Stimulated activated CD4-positive, alpha-beta T cell treated with anti-CD3 and anti-CD28 coated beads, Interleukin-4, amount 100 ng/mL, for 1 hour (primary cell): ENCODE measurements at regions not wholly inside any gene's neighbourhood (a gene's known extent, or its start where the extent isn't known, plus 50 kb on each side); places are given as distances from the start of the nearest gene placed in this dataset.
"Not testable (repeated sequence)": the region's sequence is repeated elsewhere in the genome, so short reads cannot be mapped to it uniquely, and the experiment has no call there.

Experiments
- DNase-seq: peaks from one replicate; pipeline ENCODE4 v3.0.0-alpha.2; 2020

DNA sequence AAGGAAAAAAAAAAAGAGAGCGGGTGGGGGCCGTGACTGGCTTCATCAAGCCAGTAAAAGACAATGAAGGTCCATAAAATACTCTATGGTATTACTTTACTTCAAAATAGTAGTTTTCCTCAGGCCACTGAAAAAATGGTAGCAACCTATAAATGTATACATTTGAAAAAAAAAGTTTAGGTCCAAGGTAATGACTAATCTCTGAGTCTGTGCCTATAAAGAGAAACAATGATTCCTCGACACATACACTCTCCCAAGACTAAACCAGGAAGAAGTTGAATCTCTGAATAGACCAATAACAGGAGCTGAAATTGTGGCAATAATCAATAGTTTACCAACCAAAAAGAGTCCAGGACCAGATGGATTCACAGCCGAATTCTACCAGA, 84.5 kb upstream of the SIRPG start:
- DNase-seq, result not testable (repeated sequence)

DNA sequence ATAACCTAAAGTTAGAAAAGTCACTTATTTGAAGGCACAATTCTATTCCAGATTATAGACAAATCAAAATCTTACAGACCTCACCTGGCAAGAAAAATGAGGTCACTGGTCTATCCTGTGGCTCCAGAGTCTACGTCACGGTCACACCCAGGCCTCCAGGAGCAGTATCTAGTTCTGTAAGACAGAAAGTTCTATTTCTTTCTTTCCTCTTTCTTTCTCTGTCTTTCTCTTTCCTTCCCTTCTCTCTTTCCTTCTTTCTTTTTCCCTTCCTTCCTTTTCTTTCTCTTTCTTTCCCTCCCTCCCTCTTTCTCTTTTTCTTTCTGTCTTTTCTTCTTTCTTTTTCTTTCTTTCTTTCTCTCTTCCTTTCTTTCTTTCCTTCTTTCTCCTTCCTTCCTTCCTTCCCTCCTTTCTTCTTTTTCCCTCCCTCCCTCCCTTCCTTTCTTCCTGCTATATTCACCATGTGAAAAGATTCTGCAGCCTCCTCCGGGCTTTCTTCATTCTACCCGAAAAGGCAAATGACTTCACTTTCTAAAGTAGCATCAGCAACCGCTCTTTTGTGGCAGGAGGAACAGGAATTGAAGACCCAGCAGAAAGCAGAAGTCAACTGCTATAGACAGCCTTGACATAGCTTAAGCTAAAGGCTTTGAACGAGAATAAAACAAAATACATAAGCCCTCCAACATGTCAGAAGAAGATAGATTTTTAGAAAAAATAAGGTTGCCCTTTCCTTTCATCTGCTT, 83.9 kb upstream of the SIRPG start:
- DNase-seq, result no peak

DNA sequence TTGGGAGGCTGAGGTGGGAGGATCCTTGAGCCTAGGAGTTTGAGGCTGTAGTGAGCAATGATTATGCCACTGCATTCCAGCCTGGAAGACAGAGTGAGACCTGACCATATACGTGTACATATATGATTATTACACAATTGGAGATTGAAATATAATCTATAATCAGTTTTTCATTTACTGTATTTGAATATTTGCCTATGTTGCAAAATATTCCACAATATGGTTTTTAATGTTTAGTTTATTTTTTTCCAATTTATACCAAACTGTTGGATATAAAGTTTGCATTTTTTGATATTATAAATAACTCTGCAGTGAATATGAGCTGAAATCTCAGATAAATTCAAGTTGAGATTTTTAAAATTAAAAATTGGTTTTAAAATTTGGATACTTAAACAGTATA, 79.6 kb upstream of the SIRPG start:
- no peak for DNase-seq

DNA sequence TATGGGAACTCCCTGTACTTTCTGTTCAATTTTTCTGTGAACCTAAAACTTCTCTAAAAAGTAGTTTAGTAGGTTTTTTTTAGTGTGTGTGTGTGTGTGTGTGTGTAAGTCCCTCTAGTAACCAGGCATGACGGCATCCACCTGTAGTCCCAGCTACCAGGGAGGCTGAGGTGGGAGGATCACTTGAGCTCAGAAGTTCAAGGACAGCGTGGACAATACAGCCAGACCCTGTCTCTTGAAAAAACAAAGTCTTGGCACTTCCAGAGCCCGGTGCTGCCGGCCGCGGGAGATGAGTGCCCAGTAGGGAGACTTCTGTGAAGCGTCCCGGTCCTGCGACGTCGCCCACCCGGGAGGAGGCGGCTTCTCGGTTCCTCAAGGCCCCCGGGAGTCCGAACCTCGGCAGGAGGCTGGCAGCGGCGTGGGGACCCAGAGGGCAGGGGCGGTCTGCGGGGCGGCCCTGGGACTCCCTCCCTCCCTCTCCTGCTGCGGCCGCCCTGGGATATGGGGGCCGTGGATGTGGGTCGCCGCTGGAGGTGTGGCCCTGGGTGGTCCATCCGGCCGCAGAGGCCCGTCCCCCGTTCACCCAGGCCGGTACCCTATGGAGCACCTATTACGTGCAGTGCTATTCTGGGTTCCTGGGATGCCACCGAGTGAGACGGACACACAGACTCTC, 78.0 kb upstream of the SIRPG start:
- no peak for DNase-seq

DNA sequence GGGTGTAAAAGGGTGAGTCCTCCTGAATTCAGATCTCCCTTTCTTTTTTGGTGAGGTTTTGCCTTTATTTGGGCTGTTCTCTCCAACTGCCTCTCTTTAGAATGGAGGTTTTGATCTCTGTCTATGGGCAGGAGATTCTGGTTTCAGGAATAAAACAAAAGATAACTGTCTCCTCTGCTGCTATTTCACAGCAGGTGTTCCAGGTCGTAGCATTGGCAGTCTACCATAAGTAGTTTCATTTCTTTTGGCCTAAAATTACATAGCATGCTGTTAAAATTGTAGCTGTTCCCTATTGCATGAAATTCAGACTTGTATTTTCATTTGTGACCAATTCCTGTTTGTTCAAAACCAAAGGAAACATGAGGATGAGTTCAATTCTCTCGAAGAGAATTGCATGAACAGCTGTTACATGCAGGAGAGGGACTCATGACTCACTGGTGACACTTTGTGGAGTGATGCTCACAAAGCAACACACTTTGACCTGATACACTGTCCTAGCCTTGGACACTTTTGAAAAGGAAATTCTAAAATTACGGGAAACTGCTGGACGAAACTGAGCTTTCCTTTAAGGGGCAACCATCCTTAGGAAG, 76.8 kb upstream of the SIRPG start:
- no peak for DNase-seq

DNA sequence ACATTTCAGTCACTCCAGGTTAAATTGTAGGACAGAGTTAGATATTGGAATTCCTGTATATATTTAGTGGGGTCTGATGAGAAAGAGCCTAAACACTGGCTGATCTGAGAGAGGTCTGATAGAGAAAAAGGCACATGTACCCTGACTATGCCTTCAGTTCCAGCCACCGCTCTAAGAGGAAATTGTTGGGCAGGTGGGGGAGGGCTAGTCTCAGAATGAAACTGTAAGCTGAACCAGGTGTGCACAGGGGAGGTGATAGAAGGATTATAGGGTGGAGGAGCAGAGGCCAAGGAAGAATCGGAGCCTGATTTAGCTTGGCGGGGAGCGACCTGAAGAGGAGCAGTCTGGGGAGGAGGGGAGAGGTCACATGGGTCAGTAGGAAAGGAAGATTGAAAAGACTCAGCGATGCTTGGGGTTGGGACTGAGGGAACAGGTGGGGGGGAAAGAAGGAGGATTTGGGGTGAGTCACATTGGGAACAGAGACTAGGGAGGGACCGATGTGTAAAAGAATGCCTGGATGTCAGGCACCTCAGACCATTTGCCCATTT, 74.3 kb upstream of the SIRPG start:
- peak; percentile 32 for DNase-seq

DNA sequence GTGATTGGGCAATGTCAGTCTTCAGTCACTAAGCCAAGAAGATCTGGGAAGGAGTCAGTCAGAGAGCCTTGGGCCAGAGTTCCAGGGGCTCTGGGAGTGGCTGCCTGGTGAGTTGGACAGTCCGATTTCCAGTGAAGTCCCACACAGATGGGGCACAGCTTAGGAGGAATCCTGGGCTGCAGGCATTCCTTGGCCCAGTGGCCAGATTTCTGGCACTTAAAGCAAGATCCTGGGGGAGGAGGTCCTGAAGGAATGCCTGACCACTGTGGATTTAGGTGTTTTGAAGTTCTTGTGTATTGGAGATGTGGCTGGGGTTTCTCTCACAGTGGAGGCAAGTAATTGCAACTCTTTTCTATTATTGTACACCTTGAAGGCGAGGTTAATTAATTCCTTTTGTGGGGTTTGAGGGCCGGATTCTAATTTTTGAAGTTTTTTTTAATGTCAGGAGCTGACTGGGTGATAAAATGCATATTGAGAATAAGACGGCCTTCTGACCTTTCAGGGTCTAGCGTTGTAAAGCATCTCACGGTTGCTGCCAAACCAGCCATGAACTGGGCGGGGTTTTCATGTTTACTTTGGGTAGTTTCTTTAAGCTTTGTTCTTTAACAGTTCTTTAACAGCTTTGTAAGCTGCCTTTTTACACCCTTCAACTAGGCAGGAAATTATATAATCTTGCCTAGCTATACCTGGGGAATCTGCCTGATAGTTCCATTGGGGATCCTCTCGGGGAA, 73.6 kb upstream of the SIRPG start:
- DNase-seq, result not testable (repeated sequence)

DNA sequence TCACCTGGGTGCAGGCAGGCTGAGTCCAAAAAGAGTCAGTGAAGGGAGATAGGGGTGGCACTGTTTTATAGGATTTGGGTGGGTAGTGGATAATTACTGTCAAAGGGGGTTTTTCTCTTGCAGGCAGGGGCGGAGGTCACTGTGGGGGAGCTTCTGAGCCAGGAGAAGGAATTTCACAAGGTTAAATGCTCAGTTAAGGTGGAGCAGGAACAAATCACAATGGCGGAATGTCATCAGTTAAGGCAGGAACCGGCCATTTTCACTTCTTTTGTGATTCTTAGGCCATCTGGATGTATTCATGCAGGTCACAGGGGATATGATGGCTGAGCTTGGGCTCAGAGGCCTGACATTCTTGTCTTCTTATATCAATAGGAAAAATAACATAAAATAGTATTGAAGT, 69.7 kb upstream of the SIRPG start:
- not testable (repeated sequence) for DNase-seq

DNA sequence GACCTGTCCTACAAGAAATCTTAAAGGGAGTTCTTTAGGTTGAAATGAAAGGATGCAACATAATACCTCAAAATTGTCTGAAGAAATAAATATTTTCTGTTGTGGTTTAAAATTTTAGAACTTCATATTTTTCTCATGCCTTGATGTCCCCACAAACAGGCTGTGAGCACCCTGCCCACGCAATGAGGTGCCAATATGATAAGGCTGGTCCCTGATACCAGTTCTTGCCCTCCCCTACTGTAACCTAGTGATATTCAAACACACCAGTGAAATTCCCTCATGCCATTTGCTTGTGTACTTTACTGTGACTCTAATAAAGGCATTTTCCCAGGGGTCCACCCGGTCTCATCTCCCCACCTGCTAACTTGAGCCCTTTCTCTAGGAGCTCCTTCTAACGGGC, 67.3 kb upstream of the SIRPG start:
- DNase-seq, result no peak

DNA sequence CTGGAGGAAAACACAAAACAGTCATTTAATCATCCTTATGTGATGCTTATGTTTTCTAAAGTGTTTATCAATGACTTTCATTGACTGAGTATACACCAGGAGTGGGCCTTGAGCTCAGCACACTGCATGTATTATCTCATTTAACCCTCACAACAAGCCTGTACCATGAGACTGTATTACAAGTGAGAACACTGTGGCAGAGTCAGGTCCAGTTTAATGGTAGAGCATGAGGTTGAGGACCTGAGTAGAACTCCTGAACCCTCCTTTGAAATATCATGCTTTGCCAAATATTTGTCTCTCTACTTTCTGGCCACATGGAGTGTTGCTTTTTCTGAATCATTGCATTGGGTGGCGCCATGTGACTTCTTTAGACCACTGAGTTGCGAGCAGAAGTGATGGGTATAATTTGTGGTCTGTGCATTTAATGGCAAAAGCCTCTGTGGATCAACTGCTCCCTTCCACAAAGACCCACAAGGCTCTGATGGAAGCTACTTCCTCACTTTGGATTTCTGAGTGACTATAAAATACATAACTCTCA, 65.0 kb upstream of the SIRPG start:
- DNase-seq, result no peak

DNA sequence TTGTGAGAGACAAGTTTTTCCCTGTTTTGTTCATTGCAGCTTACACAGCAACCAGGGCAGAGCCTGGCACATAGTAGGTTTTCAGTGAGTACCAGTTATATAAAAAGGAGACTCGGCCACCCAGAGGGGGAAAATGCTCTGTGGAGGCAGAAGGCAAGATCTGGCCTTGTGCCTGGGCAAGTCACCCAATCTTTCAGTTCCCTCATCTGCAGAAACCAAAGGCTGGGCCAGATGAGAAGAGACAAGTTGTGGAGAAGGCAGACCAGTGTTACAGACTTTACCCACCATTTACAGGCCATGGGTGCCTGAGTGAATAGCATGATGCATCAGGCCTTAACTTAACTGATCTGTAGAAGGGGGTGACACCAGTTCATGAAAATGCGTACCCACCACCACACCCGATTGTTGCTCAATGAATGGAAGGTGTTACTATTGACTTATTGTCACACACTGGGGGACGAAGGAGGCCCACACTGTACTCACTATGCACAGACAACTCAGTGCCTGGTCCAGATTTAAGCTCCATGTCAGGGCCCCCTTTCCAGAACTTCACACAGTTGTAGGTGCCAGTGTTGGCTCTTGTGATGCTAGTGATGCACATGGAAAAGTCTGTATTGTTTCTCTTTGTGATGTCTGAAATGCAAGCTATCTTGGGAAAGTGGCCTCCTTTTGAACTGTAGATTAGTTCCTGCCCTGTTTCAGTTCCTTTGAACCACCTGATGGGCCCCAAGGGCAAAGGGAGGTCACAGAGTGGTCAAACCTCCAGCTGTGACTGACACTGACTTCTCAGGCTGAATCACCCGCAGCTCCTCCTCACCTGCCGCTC, 64.3 kb upstream of the SIRPG start:
- DNase-seq, result no peak

DNA sequence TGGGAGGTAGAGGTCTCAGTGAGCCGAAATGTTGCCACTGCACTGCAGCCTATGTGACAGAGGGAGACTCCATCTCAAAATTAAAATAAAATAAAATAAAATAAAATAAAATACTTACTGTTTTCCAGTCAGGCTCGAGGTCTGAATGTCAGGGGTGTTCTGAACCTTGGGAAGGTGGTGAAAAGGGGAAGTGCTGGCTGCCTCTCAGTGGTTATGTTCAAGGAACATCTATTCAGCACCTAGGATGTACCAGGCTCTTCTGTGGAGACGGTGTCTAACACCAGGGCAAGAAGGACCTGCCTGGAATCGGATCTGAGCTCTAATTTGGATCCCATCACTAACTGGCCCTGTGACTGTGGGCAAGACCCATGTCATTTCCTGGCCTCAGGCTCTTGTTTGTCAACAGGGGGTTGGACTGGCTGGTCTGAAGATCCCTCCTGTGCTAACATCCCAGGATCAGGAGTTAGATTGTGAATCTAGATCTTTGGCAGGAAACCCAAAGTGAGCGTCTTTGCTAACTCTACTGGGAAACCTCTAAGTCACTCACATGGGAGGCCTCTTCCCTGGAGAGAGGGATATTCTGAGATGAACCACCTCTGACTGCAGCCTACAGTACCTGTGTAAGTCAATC, 63.4 kb upstream of the SIRPG start:
- no peak for DNase-seq

DNA sequence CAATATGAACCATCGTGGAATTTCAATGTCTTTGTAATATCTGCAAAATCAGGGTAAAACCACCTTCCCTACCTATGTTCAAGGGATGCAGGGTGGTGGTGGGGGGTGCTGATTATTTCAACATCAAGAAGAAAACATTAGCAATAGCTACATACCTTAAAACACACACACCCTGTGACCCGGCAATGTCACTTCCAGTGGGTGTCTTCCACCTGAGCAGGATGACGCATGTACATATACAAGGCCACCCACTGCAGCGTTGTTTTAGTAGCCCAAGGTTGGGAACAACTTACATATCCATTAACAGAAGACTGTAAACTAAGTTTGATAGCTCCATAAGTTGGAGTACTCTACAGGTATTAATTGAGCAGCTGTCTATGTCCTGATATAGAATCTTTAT, 62.6 kb upstream of the SIRPG start:
- no peak for DNase-seq

DNA sequence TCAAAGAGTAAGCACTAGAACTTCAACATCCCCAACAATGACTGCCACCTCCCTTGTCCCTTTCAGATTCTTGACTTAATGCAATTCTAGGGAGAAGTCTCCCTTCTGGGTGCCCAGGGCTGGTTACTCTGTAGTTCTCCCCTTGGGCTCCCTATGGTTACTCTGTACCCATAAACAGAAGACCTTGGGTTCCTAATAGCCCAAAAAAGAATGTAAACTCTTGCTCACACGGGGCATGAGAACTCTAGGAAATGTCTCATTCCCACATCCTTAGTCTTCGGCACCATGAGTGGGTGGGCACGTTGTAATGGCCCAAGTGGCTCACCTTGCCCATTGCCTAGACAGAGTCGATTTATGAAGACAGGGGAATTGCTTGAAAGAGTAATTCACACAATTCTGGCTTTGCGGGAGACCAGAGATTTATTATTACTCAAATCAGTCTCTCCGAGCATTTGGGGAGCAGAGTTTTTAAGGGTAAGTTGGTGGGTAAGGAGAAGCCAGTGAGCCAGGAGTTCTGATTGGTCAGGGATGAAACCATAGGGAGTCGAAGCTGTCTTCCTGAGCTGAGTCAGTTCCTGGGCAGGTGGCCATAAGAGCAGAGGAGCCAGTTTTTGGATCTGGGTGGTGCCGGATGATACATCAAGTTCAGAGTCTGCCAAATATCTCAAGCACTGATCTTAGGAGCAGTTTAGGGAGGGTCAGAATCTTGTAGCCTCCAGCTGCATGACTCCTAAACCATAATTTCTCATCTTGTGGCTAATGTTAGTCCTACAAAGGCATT, 61.2 kb upstream of the SIRPG start:
- no peak for DNase-seq

DNA sequence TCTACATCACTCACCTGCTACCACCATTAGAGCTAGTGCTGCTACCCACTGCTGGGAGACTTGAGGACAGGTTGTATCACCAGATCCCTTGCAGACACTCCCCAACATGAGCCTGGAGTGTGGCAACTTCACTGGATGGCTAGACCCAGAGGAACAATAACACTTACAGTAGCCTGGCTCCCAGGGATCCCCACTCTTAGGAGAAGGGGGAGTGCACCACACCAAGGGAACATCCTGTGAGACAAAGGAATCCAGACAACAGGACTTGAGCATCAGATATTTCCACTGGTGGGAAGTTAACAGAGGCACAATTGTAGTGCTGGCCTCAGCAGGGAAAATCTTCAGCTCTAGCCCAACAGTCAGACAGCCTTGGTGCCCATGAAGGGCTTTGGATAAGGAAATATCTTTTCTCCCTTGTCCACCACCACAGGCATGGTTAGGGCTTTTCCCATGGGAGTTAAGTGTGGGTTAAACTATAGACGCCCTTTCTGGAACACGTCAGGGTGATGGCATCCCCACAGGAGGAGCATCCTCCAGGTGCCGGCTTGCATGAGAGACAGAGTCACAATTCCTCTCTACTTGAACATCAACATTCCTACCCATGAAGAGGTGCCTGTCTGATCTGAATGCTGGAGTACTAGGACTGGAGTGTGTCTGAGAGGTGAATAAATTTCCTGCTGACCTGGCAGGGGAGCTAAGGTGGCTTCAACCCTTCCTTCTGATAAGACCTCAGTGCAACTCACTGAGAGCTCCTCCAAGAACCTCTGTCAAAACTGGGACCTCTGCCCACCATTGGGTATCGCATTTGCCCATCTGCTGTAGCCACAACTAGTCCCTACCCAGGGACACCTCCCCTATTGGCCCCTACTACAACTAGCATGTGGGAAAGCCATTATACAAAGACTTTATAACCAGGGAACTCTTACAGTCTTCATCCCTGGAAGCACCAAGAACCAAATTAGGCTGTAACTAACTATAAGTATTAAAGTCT, 55.4 kb upstream of the SIRPG start:
- no peak for DNase-seq

DNA sequence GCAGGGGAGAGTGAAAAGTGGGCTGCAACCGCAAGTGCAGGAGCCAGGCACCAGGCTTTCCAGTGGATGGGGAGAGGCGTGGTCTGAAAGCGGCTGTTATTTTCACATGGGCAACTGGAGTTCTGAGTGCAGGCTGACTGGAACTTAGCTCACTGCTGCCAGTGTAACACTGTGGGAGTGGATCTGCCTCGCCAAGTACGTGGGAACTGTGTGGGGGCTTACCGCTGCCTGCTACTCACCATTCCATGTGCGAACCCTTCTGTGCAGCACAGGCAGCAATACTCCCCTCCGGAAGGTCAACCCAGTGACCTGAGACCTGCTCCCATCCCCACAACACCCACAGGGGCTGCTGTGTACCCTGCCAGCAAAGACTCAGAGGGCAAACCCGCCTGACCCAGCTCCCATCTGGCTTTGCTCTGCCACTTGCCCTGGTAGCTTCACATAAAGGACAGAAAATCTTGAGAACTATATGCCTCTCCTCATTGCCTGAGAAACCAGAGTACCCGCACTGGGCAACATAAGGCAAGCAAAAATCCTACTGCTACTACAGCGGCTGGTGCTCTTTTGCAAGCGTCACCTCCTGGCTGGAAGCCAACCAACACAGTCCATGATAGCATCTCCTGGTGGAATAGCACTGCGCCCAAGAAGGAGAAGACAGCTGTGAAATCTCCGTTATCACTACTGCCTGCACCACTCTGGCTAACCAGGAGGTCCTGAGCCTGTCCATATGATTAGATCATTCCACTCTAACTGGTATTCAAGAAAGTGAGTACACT, 54.4 kb upstream of the SIRPG start:
- DNase-seq, result no peak

DNA sequence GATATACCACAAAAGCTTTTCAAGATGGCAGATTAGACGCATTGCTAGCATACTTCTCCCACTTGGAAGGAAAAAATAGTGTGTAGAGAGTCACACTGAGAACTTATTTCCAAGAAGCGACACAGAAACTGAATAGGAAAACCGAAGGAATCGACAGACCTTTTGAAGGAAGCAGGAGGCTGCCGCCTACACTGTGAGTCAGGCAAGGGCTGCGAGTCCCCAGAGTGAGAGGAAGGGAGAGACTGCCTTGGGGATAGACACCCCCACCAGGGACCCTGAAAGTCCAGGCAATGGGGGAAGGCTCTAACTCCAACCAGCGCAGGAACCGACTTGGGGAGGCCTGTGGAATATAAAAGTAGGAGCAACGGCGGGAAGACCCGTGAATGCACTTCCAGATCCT, 53.7 kb upstream of the SIRPG start:
- DNase-seq, result no peak

DNA sequence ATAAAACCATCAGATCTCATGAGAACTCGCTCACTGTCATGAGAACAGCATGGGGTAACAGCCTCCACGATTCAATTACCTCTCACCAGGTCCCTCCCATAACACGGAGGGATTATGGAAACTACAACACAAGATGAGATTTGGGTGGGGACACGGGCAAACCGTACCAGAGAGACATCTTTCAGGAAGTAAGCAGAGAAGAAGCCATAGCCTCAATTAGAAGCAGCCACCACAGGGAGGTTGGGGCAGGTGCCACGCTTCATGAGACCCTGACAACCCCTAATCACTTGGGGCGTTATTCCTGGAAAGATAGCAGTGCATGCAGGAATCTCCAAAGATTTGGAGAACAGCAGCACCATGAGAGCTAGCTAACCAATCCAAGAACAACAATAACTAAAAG, 52.9 kb upstream of the SIRPG start:
- DNase-seq, result no peak
